Upper lobe of left lung (tissue), 4 donors: ENCODE measurements at regions not wholly inside any gene's neighbourhood (a gene's known extent, or its start where the extent isn't known, plus 50 kb on each side); places are given as distances from the start of the nearest gene placed in this dataset.

ENCODE experiments used
- CTCF ChIP-seq, 6 experiments: fragments of 450-650 bp in 4 of 6; fragments of 200-600 bp in 2 of 6; sonication (generic) in 2 of 6; IDR thresholded peaks; one replicate each; pipeline ENCODE4 v1.5.1; 2016 to 2019; ENCODE audit warnings: antibody characterized with exemption in 6 of 6
- POLR2A ChIP-seq, 4 donors: fragments of 450-650 bp; IDR thresholded peaks; one replicate each; pipeline ENCODE4 v1.5.1; 2016 to 2017; ENCODE audit warnings: antibody characterized with exemption in 4 of 4, mild to moderate bottlenecking in 2 of 4

DNA sequence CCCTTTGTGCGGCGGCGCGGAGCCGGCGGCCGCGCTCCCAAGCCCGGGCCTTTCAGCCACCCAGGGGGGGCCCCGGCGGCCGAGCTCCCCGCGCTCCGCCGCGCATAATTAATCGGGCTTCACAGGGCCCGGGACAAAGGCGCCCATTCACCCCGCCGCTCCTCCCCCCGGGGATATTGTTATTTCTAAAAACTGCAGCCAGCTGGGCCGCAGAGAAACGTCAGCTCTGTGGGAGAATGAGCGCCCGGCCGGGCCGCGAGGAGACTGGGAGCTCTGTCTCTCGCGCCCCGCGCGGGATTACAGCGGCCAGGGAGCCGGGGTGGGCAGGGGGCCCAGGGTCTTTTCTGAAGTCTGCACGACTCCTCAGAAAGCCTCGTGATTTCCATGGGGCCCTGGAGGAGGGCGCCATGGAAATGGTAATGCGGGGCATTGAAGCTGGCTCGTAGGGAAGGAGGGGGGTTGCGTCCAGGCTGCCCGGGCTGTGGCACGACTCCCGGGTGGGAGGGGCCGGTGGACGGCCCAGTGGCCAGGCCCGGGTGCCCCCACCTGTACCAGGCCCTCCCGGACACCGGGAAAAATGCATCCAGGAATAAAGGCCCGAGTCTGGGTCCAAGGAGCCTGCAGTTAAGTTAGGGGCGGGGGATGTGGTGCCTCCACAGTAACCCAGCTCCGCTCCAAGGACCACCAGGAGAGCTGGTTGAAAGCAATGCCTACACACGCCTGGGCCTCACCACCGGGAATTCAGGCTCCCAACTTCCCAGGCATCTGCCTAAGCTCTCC lies 125.3 kb downstream of the ZFP36L2 start:
- peak in 1 of 4 donors; percentile 30 for TF ChIP-seq POLR2A (IDR thresholded peaks at IDR 0.05)
- no peak for TF ChIP-seq CTCF (IDR thresholded peaks at IDR 0.05)
